ENCODE measurements at regions not wholly inside any gene's neighbourhood (a gene's known extent, or its start where the extent isn't known, plus 50 kb on each side); places are given as distances from the start of the nearest gene placed in this dataset.
"Not testable (repeated sequence)": the region's sequence is repeated elsewhere in the genome, so short reads cannot be mapped to it uniquely, and the experiment has no call there.

DNA sequence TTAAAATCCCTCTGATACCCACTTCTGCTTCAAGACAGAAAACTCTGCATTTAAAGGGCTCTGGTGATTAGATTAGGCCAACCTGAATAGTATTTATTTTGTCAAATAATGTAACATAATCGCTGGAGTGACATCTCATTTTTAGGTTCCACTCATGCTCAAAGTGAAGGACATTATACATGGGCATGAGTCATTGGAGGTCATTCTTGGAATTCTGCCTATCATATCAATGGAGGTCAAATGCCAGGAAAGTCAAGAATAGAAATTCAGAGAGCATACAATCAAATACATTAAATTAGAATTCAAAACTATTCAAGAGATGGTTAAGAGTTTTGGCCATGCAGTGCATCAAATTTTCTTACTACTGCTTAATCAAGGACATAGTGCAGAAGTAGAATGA lies 50.8 kb upstream of the PRSS1 start:
- DNase-seq = no peak

DNA sequence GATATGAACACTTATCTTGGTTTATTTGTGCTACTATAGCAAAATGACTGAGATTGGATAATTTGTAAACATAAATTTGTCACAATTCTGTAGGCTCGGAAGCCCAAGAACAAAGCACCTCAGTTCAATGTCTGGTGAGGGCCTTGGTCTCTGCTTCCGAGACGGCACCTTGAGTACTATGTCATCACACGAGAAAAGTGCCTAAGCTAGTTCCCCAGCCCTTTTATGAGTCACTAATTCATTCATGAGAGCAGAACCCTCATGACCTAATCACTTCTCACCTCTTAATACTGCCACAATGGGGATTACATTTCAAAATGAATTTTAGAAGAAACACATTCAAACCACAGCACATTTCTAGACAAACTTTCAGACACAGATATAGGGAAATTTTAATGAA lies 52.0 kb upstream of the PRSS1 start:
- no peak for DNase-seq

DNA sequence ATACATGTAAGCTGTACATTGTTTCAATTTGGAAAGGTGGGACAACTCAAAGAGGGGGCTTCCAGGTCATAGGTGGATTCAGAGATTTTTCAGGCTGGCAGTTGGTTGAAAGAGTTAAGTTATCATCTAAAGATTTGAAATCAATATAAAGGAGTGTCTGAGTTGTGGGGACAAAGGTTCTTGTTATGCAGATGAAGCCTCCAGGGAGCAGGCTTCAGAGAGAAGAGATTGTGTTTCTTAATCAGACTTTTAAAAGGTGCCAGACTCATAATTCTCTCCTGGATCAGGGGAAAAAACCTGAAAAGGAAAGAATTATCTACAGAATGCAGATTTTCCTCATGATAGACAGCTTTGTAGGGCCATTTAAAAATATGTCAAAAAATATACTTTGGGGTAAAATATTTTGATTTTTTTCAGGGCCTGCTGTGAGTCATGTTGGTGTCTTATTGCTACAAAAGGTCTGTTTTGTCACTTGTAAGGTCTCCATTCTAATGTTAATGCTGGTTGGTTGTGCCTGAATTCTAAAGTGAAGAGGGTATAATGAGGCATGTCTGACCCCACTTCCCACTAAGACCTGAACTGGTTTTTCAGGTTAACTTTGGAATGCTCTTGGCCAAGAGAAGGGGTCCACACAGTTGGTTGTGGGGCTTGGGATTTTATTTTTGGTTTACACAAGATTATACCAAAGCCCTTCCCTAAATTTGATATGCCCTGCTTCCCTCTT lies 52.7 kb upstream of the PRSS1 start:
- DNase-seq = no peak

DNA sequence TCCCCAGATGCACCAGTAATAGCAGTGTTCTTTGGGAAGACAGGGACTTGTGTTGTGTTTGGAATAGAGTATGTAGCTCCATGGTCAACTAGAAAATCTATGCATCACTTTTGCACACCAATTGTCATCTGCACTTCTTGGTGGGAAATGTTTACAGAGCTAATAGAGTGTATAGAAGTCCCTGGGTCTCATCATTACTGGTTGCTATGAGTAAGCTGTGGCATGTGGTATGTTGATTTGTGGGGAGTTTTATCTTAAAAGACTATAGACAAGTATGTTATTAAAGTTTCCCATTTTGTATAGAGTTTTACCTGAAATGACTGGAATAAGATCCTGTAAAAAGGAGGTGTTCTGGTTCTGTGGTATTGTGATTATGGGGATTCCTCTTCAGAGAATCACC lies 55.4 kb upstream of the PRSS1 start:
- DNase-seq = no peak

DNA sequence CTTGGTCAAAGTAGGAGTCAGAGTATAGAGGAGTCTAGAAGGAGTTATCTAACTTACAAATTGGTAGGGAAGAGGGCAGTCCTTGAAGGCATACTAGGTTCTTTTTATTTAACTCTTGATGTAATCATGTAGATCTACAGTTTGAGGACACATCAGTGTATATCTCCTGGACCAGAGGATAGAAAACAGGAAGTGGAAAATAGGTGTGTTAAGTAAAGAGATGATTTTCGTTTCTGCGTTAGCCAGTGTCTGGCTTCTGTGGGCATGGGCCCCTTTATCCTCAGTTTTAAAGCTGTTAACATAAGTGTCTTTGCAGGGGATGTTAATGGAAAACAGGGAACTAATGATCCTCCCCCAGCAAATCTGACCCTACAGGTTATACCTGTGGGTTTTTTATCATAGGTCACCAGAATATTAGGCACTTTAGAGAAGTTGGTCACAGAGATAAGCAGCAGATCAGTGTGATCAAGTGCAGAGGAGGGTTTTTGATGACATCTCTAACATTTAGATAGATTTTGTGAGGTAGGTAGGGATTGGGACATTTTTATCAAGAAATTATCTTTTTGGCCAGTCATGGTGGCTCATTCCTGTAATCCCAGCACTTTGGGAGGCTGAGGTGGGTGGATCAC lies 58.6 kb upstream of the PRSS1 start:
- DNase-seq = no peak

DNA sequence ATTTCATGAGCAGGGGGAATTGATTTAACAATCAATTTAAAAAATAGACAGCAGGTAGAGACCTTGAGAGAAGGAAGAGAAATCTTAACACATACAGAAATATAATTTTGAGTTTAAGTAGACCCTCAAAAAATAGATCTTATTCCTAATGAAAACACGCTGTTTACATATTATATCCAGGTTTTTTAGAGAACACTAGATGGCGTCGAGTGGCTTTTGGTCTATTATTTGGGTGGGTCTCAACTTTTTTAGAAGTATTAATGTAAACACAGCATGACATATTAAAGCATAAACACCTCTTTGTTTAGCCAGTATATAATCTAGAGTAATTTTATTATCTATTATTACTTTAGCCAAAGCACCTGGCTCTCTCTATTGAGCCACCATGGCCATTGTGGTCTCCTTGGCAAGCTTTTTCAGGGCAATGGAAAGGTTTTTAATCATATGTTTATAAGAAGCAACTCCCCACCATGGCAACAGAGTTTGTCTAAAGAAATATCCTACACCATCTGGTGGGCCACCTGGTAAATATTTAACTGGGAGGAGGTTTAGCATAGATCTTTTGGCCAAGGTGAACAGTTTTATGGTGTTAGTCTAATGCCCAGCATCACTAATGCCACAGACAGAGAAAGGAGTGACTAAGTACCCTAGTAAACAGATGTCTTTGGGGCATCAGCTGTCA lies 59.7 kb upstream of the PRSS1 start:
- no peak for DNase-seq

DNA sequence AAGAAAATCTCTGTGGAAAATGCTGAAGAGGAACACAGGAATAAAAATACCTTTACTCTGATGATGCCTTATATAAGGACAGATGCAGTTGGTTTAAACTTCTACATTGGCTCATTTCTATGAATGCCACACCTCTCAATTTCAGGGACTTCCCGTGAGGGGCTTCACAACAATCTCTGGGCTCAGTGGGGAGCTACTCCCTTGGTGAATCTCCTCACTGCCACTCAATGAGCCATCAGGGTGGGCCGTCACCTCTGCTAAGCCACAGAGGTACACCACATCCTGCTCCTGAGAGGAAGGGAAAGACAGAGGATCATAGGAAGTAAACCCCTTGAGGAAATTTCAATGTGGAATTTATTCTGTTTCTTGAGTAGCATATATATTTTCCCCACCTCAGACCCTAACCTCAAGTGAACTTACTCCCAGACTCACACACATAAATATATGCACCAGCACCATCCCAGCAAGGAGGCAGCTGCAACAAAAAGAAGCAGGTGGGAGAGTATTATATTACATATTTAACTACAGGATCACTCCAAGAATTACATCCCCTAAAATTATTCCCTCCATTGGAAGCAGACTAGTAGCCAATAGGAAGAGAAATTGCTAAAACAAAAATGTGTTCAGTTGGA lies 63.3 kb upstream of the PRSS1 start:
- DNase-seq = no peak

DNA sequence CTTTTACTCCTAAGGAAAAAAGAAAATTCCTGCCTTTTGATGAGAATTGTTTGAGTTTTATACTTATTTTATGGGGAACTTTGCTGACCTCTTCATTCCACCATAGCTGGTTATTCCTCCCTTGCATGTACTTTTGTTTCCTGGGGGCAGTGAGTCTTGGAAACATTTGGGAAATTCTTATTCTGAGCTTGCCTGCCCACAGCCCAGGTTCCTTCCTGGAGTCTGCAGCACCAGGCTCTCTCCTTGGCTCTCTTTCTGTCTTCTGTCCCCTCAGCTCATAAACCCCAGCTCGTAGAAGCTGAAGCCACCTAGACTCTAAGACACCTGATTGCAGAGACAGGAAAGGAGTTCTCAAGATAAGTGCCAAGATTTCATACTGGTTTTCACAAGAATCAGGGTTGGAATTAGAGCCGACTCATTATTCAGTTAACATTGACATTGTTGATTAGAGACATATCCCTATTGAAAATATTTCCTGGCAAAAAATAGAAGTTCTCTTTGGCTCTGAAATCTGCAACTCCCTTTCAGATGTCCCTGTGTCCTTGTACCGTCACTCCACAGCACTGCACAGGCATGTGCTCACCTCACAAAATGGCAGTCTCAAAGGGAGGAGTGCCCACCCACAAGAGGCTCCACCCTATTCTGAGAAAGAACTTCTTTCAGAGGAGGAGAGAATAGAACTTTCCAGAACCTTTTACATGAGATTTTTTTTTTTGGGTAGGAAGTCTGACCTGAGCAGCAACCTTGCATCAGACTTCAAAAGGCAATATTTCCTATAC lies 67.8 kb upstream of the PRSS1 start:
- no peak for DNase-seq

DNA sequence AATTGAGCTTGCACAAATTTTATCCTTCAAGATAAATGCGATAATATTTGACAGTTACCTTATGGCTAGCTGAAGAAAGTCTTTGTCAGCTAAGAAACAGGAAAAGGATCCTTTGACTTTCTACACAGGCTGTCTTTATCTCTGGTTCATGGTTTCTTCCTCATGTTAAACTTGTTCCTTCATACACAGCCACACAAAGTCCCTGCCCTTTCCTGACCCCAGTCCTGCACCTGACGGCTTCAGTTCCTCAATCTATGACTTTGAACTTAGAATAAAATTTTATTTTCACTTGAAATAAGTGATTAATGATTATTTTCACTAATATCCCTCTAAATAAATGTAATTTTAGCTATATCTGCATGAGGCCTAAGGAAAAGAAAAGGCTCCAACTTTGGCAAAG lies 77.8 kb upstream of the PRSS1 start:
- no peak for DNase-seq

DNA sequence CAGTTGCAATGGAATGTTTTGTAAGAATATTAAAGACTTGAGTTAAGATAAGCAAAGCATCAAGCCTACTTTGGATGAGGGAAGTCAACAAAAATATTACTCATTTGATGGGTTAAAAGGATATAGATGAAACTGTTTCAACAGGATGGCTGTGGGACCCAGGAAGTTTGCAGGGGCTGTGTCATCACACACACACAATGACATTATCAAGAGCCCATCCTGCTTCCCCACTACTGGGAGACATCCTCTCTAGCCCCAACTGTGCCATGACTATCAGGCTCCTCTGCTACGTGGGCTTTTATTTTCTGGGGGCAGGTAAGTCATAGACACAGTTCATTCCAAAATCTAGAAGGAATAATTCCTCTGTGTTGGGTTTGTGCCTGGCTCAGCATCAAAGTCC lies 78.8 kb upstream of the PRSS1 start:
- DNase-seq = no peak

DNA sequence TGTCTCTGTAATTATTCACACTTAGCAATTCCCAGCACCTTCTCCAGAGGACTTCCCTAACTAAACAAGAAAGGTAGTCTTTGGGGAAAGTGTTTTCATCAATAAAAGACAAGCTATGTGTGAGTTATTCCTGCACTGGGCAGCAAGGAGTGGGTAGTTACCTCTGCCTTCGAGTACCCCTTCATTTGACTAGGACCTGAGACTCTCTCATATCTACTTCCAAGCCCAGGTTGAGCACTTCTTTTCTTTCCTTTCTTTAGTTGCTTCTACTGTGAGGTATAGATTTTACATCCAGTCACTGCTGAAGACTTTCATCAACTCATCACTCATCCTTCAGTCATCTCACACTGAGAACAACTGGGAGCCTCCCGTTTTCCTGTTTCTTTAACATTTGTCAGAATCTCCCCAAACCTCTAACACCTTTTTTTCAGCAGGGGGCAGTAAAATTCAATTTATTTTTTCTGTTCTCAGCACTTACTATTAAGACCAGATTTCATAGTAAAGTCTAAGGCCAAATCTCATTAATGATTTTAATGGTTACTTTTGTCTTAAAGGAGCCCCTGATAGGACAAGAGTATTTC lies 80.1 kb upstream of the PRSS1 start:
- DNase-seq = no peak

DNA sequence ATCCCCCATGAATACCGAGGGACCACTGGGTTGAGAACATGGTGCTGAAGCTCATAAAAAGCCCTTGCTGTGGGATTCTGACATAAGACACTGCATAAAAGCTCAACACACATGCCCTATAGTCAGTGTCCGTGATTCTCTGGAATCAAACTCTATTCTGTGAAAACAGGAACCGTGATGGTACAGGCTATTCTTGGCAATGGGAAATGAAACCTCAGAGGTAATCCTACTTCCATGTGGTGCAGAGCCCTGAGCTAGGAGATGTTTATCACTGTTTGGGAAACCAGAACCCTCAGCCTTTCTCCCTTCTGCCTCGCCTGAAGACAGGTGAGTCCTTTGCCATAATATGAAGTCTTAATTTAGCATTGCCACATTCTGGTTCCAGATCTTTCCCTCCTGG lies 80.8 kb upstream of the PRSS1 start:
- DNase-seq = no peak

DNA sequence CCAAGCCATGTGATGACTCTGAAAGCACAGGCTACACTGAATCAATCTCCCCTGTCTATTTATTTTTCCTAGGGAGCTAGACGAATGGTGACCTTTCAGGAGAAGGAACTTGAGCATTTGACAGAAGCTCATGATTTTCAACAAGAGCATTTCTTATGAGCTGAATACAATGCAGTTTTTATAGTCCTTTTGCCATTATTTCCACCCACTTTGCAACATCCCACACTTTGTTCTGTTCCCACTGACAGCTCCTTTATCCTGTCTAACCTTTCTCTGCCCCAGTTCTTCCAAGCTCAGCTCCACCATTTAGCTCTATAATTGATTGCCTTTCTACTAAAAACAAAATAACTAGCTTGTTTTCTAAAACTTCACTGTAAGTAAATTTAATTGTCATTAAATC lies 91.9 kb upstream of the PRSS1 start:
- DNase-seq = no peak

DNA sequence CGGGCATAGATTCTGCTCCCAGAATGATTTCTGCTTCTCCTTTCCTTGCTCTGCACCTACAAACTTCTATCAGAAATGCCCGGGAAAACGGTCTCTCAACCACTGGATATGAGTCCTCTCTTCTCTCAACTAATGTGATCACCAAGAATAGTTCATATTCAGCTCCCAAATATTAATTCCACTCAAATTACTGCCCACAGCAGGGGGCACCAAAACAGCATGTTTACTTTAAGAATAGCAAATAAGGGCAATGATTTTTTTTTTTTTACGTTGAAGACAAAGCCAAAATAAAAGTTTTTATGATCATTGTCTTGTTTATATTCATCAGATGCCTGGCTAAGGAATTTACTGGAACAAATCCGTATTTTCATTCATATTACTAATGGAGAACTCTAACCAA lies 94.9 kb upstream of the PRSS1 start:
- DNase-seq = no peak

DNA sequence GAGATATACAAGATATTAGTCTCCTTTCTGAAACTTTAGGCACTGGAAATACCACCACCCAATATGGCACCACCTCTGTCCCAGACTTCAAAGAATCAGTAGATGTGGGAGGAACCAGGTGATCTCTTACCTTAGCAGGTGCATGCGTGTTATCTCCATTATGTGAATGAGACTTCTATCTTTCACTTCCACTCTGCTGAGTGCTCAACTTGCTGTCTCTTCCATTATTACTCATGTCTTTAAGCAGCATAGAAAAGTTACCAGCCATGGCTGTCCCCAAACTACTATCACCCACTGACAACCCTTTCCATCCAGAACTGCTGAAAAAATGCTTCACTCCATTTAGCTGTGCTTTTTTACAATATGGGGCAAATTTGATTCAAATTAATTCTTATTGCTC lies 101.5 kb upstream of the PRSS1 start:
- no peak for DNase-seq

DNA sequence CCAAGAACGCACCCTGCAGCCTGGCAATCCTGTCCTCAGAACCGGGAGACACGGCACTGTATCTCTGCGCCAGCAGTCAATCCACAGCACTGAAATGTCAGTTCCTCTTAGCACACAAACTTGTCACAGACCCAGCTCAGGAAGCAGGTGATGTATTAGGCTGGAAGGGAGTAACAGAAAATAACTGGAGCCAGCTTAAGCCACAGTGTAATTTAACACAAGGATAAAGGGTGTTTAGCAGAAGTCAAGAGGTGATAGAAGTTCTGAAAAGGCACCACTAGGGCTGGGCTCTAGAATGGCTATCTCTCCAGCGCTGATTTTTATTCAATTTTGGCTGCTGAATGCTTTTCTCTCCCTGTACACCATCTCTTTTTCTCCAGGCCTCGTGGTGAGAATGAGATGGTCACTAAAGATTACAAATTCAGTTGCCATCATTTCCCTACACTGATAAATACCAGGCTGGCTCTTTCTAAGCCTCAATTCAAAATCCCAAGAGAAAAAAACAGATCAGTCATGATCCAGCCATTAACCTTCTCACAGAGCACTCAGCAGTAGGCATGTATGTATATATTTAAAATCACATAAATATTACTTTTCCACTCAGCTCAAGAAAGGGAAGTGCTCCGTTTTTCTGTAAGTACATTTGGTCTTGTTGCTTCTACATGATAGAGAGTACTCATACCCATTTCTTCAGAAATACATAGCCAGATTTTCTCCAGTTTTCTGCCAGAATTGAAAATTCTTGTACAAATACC lies 102.7 kb upstream of the PRSS1 start:
- no peak for DNase-seq

DNA sequence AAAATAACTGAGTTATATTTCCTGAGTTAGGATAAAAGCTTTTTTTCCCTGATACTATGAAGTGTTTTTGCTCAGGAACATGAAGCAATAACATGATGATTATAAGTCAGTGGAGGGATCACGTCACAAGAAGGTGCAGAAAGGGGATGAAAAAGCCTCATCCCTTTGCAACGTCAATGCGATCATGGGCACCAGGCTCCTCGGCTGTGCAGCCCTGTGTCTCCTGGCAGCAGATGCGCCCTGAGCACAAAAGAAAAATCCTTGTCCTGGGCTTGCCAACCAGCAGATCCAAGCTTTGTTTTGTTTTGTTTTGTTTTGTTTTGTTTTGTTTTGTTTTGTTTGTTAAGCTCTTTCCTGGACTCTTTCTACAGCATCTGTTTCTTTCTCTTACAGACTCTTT lies 103.5 kb upstream of the PRSS1 start:
- no peak for DNase-seq

DNA sequence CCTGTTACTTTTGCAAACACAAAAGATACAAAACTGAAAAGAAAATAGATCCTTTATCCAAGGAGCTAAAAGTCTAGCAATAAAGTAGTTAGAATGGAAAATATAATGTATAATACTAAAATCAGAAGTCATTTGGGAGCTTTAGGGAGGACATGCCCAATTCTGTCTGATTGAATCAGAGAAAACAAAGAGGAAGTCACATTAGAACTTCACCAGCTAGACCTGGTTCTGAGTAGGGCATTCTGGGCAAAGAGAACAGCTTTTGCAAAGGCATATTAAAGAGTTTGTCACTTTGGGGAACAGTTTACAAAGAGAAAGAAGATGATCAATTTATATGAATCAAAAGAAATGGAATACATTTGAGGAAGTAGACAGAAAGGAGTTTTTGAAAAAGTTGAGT lies 107.0 kb upstream of the PRSS1 start:
- DNase-seq = no peak

DNA sequence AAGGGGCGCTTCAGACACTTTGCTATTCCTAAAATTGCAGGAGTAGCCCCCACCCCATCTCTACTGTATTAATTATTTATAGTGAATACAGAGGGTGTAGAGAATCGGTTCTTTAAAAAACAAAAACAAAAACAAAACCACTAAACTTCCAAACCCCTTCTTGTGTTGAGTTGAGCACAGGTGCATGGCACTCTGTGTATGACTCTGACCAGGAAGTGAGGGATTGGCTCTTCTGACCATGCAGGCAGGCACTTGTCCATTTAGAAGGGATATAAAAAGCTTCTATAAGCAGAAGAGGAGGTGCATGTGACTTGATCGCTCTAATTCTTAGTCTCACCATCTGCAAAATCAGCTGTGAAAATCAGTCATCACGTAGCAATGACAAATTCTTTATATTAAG lies 108.0 kb upstream of the PRSS1 start:
- not testable (repeated sequence) for DNase-seq

DNA sequence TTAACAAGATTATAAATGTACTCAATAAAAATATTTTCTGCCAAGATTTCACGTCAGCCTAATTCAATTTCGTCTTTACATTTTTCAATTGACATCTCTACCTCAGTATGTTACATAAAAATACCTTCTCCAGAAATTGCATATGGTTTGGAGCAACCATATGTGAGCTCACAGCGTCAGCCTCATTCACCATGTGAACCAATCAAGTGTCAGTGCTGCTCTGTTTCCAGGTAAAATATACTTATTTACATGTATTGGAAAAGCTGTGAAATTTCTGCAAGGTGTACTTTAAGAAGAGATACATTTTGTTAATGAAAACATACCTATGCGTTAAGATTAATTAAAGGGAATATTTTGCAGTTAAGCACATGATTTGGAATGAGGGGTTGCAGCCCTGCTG lies 110.7 kb upstream of the PRSS1 start:
- no peak for DNase-seq

DNA sequence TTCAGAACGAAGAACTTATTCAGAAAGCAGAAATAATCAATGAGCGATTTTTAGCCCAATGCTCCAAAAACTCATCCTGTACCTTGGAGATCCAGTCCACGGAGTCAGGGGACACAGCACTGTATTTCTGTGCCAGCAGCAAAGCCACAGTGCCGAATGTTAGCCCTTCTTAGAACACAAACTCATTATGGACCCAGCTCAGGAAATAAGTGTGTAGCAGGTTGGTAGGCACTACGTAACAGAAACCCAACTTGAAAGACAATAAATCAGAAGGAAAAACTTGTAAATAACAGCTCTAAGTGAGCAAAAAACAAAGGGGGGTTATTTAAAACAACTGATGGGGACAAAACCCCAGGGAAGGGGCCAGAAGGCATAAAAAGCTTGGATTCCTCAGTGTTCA lies 112.0 kb upstream of the PRSS1 start:
- DNase-seq = no peak

DNA sequence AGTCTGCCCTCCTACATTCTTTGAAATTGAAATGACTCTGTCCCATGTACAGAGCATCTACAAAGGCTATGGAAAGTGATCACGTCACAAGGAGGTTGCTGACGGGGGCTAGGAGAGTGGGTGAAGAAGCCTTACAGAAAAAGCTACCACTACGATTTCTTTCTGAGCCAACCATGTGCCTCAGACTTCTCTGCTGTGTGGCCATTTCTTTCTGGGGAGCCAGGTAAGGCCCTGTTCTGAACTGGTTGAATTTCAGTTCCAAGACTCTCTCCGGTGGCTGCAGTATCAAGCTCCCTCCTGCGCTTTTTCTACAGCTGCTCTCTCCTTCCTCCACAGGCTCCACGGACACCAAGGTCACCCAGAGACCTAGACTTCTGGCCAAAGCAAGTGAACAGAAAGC lies 112.5 kb upstream of the PRSS1 start:
- DNase-seq = no peak
